Occipital lobe (tissue), 1 donor: ENCODE measurements at regions not wholly inside any gene's neighbourhood (a gene's known extent, or its start where the extent isn't known, plus 50 kb on each side); places are given as distances from the start of the nearest gene placed in this dataset. TPM values are rescaled to one million over a fixed set of nuclear protein-coding genes. Genes with fewer than 3 reads are reported as not detected.

Experiments
- small RNA-seq: library from RNA; depleted of rRNA; stranded (forward); fragments of <200 nt; gene quantifications from one replicate; pipeline ENCODE3, GENCODE V24; 2014

Small RNA genes in the stretch of these regions (small RNA-seq; reads per million reads assigned to genes)
- not detected for gene RNU6-737P
